Calu3 (cell line): ENCODE measurements at regions not wholly inside any gene's neighbourhood (a gene's known extent, or its start where the extent isn't known, plus 50 kb on each side); places are given as distances from the start of the nearest gene placed in this dataset.

Experiments used
- BruUV-seq: library from RNA; stranded (reverse); fragments of 400-500 nt; replicated peaks from 2 replicates; lab custom pipeline; 2021; lab: Mats Ljungman, UMichigan
- CTCF ChIA-PET: fragments of 300-600 bp; sonication (Branson Sonifier 250); formaldehyde crosslinking; loops from one replicate; lab custom pipeline; 2022; ENCODE audit warnings: antibody characterized with exemption; lab: Charles Lee
- DNase-seq: peaks from one replicate; pipeline ENCODE4 v3.0.0; 2022
- H3K27ac Mint-ChIP-seq: one replicate; pipeline ENCODE4 v1.8.0; 2022; ENCODE audit warnings: mixed read lengths; ENCODE audit not compliant: unreplicated experiment
- H3K27me3 Mint-ChIP-seq: one replicate; pipeline ENCODE4 v1.8.0; 2022; ENCODE audit warnings: mixed read lengths; ENCODE audit not compliant: unreplicated experiment
- H3K36me3 Mint-ChIP-seq: one replicate; pipeline ENCODE4 v1.8.0; 2022; ENCODE audit warnings: mild to moderate bottlenecking, moderate library complexity, mixed read lengths; ENCODE audit not compliant: insufficient read depth, unreplicated experiment
- H3K4me1 Mint-ChIP-seq: one replicate; pipeline ENCODE4 v1.8.0; 2022; ENCODE audit warnings: mild to moderate bottlenecking, low read depth, mixed read lengths; ENCODE audit not compliant: unreplicated experiment
- H3K4me3 Mint-ChIP-seq: one replicate; pipeline ENCODE4 v1.8.0; 2022; ENCODE audit warnings: mild to moderate bottlenecking, low read depth, moderate library complexity, mixed read lengths; ENCODE audit not compliant: unreplicated experiment
- H3K9me3 Mint-ChIP-seq: one replicate; pipeline ENCODE4 v1.8.0; 2022; ENCODE audit warnings: low read depth, mixed read lengths; ENCODE audit not compliant: unreplicated experiment
- CTCF ChIP-seq: fragments of 200-600 bp; IDR thresholded peaks from one replicate; pipeline ENCODE4 v1.8.0; 2022; ENCODE audit warnings: antibody characterized with exemption; ENCODE audit not compliant: unreplicated experiment
- intact Hi-C: fragments of 100-400 bp; cut with micrococcal nuclease; formaldehyde crosslinking; loops from one replicate; pipeline ENCODE4 v1.10.0; 2022; ENCODE audit not compliant: unreplicated experiment

- no peaks in the 10 kb centered on the region for H3K36me3 Mint-ChIP-seq
- H3K4me3 Mint-ChIP-seq, result no peak overlapping the region
- no peak overlapping the region for H3K27ac Mint-ChIP-seq
- H3K27me3 Mint-ChIP-seq, result no peaks in the 10 kb centered on the region
- TF ChIP-seq CTCF, result no peak
- DNase-seq, result no peak
- H3K4me1 Mint-ChIP-seq, result peaks cover 24% of the 10 kb centered on the region
- CTCF ChIA-PET, result no interaction called here
- BruUV-seq, result no TSS peak
- intact Hi-C loops, result no loop called here
- H3K9me3 Mint-ChIP-seq, result no peaks in the 10 kb centered on the region
Measured at GRCh38 chr2:186304064-186304463, 182.0 kb upstream of the ZC3H15 start.

- intact Hi-C loops, result no loop called here
- no TSS peak for BruUV-seq
- Mint-ChIP-seq H3K27ac (no peak overlapping the region), H3K27me3 (no peaks in the 10 kb centered on the region), H3K4me3 (no peak overlapping the region), H3K9me3 (no peaks in the 10 kb centered on the region), H3K4me1 (peaks cover 25% of the 10 kb centered on the region), H3K36me3 (no peaks in the 10 kb centered on the region)
- TF ChIP-seq CTCF, result no peak
- CTCF ChIA-PET, result no interaction called here
- no peak for DNase-seq
Measured at GRCh38 chr2:186306754-186307153, 179.3 kb upstream of the ZC3H15 start.

GRCh38 chr2:186307871-186308270, 178.2 kb upstream of the ZC3H15 start:
- CTCF ChIA-PET, result interaction anchor here (0.6 kb wide), 1 partner anchor 91 kb away, joined by 3 read pairs; no protein-coding TSS in a partner anchor
- no TSS peak for BruUV-seq
- Mint-ChIP-seq H3K27me3 (no peaks in the 10 kb centered on the region), H3K36me3 (no peaks in the 10 kb centered on the region), H3K9me3 (no peaks in the 10 kb centered on the region), H3K27ac (peak overlapping the region; percentile 37), H3K4me1 (peaks cover 25% of the 10 kb centered on the region), H3K4me3 (no peak overlapping the region)
- intact Hi-C loops, result no loop called here
- peak; percentile 20 for DNase-seq
- TF ChIP-seq CTCF, result no peak

- no peak for TF ChIP-seq CTCF
- H3K27me3 Mint-ChIP-seq, result no peaks in the 10 kb centered on the region
- DNase-seq, result peak; percentile 29
- no peaks in the 10 kb centered on the region for H3K9me3 Mint-ChIP-seq
- intact Hi-C loops, result no loop called here
- peaks cover 25% of the 10 kb centered on the region for H3K4me1 Mint-ChIP-seq
- BruUV-seq, result no TSS peak
- H3K4me3 Mint-ChIP-seq, result no peak overlapping the region
- no peaks in the 10 kb centered on the region for H3K36me3 Mint-ChIP-seq
- CTCF ChIA-PET, result interaction anchor here (0.6 kb wide), 1 partner anchor 91 kb away, joined by 3 read pairs; no protein-coding TSS in a partner anchor
- peak overlapping the region; percentile 37 for H3K27ac Mint-ChIP-seq
Measured at GRCh38 chr2:186308347-186308746, 177.7 kb upstream of the ZC3H15 start.
